HT-29 (cell line): ENCODE measurements at regions not wholly inside any gene's neighbourhood (a gene's known extent, or its start where the extent isn't known, plus 50 kb on each side); places are given as distances from the start of the nearest gene placed in this dataset.

Experiments used
- DNase-seq: peaks from one replicate; pipeline ENCODE4 v3.0.0-alpha.2; 2015; ENCODE audit warnings: low spot score

DNA sequence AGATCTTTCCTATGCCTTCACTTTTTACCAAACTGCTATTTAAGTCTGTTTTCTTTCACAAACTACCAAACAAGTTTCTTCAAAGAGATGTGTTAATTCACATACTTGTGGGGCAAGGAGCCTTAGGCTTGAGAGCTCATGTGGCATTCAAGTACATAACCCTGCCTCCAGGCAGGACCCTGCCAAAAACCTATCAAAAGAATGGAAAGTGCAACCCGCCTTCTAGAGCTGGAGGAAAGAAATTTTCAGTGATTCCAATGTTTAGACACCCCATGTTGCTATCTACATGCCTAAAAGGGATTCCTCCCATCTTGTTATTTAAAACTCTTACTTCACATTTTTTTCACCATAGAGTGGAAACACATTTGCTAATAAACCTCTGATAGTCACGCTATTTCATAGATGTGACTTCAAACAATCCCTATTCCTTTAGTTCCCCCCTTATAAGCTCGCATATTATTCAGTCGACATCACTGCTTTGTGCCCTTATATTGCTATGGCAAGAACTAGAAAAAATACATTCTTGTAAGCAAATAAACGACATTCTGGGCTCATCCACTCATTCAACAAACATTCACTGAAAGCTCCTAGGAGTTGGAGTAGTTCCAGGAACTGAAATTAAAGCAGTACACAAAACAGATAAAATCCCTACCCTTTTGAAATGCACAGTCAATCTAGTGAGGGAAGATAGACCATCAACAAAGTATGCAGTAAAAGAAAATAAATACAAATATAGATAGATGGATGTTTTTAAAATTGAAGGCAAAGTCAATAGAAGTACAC, 518.1 kb downstream of the ELAVL2 start:
- DNase-seq: no peak

- DNase-seq: no peak
These were observed 516.2 kb downstream of the ELAVL2 start for GRCh38 chr9:23309800-23310199.

DNA sequence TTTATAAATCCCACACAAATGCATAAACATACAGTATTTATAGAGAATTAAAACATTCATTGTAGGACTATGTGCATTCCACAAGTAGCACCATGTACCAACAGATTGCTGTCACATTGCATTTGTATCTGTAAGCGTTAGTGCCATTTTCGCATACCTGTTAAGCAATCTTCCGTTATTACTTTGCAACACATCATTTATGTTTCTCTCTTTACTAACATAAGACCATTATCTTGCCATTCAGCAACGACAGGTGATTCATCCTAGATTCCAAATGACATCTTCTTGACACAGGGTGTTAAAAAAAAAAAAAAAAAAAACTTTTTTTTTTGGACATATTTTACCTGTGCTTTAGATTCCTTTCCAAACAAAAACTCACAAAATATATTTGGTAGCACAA, 511.8 kb downstream of the ELAVL2 start:
- DNase-seq: no peak

DNA sequence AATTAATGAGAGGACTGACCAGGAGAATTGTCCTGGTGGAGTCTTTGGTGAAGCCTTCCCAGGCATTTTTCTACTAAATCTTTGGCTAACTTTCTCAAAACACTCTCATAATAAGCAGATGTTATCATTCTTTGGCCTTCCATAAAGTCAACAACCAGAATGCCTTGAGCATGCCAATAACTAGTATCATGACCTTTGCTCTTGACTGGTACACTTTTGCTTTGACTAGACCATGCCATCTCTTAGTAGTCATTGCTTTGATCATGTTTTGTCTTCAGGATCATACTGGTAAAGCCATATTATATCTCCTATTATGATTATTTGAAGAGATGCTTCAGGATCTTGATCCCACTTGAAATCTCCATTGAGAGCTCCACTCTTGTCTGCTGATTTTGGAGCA, 506.9 kb downstream of the ELAVL2 start:
- no peak for DNase-seq

DNA sequence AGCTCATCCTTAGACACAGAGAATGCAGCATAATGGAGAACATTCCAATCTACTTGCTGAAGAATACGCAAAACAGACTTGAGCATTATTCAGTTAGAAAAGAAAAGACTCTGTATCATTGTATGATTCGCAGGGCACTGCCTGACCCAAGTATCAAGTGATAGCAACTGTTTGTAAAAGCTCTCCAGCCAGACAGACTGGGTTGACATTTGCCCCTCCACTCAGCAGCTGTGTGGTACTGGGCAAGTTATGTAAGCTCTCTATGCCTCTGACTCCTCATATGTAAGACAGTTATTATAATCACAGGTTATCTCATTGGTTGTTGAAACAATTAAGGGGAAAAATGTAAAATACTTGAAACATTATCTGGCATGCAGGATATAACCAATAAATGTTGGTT, 505.0 kb downstream of the ELAVL2 start:
- no peak for DNase-seq

DNA sequence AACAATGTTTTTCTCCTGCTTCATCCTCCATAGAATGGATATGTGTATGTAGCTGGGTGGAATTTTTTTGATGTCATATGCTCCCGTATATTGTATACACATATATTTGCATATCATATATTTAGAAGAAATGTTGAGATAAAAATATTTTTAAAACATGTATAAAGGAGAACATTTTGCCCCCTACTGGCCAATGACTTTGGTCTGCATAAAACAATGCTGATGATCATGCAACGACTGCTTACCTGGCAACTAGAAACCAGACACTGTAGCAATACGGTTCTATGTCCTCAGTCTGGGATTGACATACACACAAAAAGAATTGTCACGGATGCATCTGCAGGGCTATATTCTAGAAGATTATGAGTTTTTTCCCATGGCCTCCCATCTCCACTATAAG, 503.6 kb downstream of the ELAVL2 start:
- DNase-seq: peak; percentile 31

GRCh38 chr9:23324511-23324910, 501.5 kb downstream of the ELAVL2 start:
- DNase-seq: no peak

- no peak for DNase-seq
These were observed 499.4 kb downstream of the ELAVL2 start for GRCh38 chr9:23326597-23326996.

- DNase-seq: no peak
These were observed 484.7 kb downstream of the ELAVL2 start for GRCh38 chr9:23341346-23341745.

GRCh38 chr9:23342291-23342690, 483.7 kb downstream of the ELAVL2 start:
- no peak for DNase-seq

DNA sequence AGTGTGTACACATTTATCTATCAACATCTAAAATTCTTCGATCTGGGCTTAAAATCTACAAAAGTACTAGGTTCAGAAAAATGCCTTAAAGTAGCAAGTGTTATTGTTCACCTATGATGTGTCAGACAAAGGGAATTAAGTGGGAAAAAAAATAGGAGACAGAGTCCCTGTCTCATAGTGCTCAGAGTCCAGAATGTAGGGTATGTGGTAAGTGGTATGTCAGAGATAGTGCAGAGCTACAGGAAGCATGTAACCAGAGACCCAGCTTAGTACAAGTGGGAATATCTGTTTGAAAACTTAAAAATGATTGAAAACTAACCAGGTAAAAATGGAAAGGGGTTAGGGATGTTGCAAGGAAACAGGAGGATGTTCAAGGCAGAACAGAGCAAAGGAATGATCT, 482.8 kb downstream of the ELAVL2 start:
- no peak for DNase-seq

DNA sequence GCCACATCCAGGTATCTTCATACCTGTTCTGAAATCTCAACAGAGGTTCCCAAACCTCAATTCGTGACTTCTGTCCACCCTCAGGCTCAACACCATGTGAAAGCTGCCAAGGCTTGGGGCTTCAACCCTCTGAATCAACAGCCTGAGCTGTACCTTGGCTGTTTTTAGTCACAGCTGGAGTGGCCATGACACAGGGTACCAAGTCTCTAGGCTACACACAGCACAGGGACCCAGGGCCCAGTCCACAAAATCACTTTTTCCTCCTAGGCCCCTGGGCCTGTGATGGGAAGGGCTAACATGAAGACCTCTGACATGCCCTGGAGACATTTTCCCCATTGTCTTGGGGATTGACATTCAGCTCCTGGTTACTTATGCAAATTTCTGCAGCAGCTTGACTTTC, 464.9 kb downstream of the ELAVL2 start:
- DNase-seq: no peak

DNA sequence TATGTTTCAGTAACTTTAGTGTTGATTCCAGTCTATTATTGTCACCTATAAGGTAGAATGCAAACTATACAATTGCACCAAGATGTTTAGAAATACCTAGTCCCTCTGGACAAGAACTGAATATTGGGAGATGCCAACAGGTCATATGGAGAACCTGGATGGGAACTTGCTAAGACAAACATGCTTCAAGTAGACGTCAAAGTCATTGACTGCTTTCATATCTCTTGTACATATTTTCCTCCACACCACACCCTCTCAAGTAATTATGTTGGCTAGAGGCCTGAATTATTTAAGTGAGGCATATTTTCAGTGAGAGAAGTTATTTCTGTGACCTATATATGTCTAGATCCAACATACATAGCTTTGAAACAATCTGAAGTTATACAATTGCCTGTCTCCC, 453.3 kb downstream of the ELAVL2 start:
- no peak for DNase-seq

- no peak for DNase-seq
These were observed 450.5 kb downstream of the ELAVL2 start for GRCh38 chr9:23375511-23375910.

DNA sequence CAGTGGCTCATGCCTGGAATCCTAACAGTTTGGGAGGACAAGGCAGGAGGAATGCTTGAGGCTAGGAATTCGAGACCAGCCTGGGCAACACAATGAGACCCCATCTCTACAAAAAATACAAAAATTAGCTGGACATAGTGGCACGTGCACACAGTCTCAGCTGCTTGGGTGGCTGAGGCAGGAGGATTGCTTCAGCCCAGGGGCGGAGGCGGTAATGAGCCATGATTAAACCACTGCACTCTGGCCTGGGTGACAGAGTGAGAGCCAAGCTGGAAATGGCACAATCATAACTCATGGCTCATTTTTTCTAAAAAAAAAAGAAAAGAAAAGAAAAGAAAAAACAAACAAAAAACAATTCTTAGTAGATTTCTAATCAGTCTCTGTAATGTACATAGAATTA, 446.2 kb downstream of the ELAVL2 start:
- no peak for DNase-seq

DNA sequence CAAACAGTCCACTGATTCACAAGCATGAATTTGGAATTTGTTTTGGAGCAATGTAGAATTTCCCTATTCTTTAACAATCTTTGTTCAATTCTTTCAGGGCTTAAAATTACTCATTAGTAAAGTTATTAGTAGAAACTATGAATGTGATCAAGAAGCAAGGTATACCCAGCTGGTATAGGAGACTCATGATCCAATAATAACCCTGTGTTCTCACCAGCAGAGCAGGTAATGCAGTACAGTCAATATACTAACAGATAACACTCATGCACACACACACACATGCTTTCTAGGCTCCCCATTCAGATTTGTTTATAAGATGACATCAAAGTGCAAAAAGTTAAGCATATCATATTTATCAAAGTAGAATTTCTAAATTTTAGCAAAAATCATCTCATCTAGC, 445.2 kb downstream of the ELAVL2 start:
- DNase-seq: no peak

DNA sequence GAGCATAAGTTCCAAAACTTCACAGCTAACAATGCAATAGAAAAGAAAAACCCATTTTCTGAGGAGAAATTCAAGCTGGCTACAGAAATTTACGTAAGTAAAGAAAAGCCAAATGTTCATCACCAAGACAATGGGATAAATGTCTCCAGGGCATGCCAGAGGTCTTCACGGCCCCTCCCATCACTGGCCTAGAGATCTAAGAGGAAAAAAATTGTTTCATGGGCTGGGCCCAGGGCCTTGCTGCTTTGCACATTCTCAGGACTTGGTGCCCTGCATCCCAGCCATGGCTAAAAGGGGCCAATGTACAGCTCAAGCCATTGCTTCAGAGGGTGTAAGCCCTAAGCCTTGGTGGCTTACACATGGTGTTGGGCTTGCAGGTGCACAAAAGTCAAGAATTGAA, 443.6 kb downstream of the ELAVL2 start:
- DNase-seq: no peak

DNA sequence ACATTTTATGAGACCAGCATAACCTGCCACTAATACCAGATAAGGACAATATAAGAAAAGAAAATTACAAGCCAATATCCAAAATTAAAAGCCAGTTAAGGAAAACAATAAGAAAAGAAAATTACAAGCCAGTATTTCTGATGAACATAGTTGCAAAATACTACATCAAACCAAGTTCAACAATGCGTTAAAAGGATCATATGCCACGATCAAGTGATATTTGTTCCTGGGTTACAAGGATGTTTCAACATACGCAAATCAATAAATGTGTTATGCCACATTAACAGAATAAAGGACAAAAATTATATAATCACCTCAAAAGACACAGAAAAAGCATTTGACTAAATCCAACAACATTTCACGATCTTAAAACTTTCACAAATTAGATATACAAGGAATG, 431.9 kb downstream of the ELAVL2 start:
- DNase-seq: no peak

GRCh38 chr9:23408874-23409273, 417.2 kb downstream of the ELAVL2 start:
- DNase-seq: no peak

DNA sequence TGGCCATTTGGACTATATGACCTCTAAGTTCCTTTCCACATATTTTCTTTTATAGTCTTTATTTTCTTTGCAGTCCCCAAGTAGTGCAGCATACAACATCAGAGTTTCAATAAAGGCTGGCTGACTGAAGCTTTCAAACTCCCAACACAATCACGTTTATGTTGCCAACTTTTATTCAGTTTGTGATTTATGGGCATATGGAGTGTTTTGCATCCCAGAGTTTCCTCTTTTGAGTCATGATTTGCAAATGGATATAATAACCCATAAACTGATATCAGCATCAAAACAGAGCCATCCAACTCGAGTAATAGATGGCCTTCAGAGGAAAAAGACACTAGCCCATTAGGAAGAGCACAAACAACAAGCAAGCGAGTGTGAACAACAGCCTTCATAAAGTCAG, 414.0 kb downstream of the ELAVL2 start:
- DNase-seq: no peak

DNA sequence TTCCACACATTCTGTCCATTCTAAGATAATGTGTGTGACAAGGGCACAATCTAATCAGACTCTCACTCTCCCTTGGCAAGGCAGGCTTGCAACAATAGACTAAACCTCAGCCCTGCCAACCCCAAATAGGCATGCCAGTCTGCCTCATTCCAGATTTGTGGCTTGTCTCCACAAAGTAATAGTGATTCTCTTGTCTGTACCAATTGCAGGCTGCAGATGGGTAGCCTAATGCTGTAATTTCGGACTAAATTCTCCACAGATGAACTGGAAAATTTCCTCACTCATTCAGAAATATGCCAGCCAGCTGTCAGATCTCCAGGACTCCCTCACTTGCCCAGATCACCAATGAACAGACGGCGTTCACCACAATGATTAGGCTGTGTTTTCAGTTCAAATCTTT, 413.6 kb downstream of the ELAVL2 start:
- no peak for DNase-seq

GRCh38 chr9:23413541-23413940, 412.5 kb downstream of the ELAVL2 start:
- no peak for DNase-seq

DNA sequence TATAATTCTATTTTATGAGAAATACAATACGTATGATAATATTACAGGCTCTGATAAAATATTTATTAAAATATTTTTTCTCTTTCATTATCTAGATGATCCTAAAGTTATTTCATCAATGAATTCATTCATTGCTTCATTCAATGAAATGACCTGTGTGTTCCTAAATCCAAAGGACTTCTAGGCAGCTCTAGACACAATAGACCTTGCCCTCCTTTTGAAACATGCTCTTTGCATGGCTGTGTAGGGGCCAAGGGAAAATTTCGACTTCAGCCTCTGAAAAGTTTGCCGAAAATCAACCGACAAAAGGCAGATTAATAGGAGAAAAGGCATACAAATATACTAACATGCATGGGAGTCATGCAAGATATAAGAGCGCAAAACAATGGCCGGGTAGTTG, 402.0 kb downstream of the ELAVL2 start:
- no peak for DNase-seq

GRCh38 chr9:23426144-23426543, 399.9 kb downstream of the ELAVL2 start:
- no peak for DNase-seq
